Osteoblast (primary cell): ENCODE measurements at regions not wholly inside any gene's neighbourhood (a gene's known extent, or its start where the extent isn't known, plus 50 kb on each side); places are given as distances from the start of the nearest gene placed in this dataset.

ENCODE experiments used
- DNase-seq: peaks from one replicate; pipeline ENCODE4 v3.0.0; 2011; ENCODE audit warnings: low spot score, mixed read lengths; ENCODE audit not compliant: insufficient read length; ENCODE audit errors: missing footprints
- H2AFZ ChIP-seq: 2 replicates; pipeline ENCODE4 v1.6.0; 2011; ENCODE audit warnings: mild to moderate bottlenecking, low read length
- H3K27ac ChIP-seq: 2 replicates; pipeline ENCODE4 v1.5.1; 2011; ENCODE audit warnings: mild to moderate bottlenecking, low read depth, low read length, moderate library complexity
- H3K27me3 ChIP-seq: 2 replicates; pipeline ENCODE4 v1.6.0; 2012; ENCODE audit warnings: mild to moderate bottlenecking, control low read depth, inconsistent platforms, low read length, moderate library complexity; ENCODE audit not compliant: insufficient read depth
- H3K36me3 ChIP-seq: 2 replicates; pipeline ENCODE4 v1.5.1; 2011; ENCODE audit warnings: mild to moderate bottlenecking, low read length, control low read depth, moderate library complexity; ENCODE audit not compliant: insufficient read depth
- H3K4me1 ChIP-seq: 2 replicates; pipeline ENCODE4 v1.5.1; 2011; ENCODE audit warnings: mild to moderate bottlenecking, low read length, control low read depth, moderate library complexity; ENCODE audit not compliant: insufficient read depth
- H3K4me2 ChIP-seq: 2 replicates; pipeline ENCODE4 v1.6.0; 2011; ENCODE audit warnings: mild to moderate bottlenecking, low read length; ENCODE audit not compliant: insufficient read depth
- H3K4me3 ChIP-seq: fragments of 200-600 bp; sonication (generic); 3 replicates; pipeline ENCODE4 v1.5.1; 2012; ENCODE audit warnings: mild to moderate bottlenecking, low read length, inconsistent platforms; ENCODE audit not compliant: insufficient read depth
- H3K79me2 ChIP-seq: 2 replicates; pipeline ENCODE4 v1.6.0; 2012; ENCODE audit warnings: mild to moderate bottlenecking, low read length, control low read depth, inconsistent platforms; ENCODE audit not compliant: insufficient read depth
- H3K9me3 ChIP-seq: 2 replicates; pipeline ENCODE4 v1.5.1; 2011; ENCODE audit warnings: low read depth, low read length, control low read depth
- H4K20me1 ChIP-seq: 2 replicates; pipeline ENCODE4 v1.6.0; 2012; ENCODE audit warnings: mild to moderate bottlenecking, low read length, control low read depth; ENCODE audit not compliant: insufficient read depth
- CTCF ChIP-seq: IDR thresholded peaks from 2 replicates; pipeline ENCODE4 v1.5.1; 2011; ENCODE audit warnings: mild to moderate bottlenecking, low read depth, low read length, moderate library complexity; ENCODE audit errors: extremely low read depth

DNA sequence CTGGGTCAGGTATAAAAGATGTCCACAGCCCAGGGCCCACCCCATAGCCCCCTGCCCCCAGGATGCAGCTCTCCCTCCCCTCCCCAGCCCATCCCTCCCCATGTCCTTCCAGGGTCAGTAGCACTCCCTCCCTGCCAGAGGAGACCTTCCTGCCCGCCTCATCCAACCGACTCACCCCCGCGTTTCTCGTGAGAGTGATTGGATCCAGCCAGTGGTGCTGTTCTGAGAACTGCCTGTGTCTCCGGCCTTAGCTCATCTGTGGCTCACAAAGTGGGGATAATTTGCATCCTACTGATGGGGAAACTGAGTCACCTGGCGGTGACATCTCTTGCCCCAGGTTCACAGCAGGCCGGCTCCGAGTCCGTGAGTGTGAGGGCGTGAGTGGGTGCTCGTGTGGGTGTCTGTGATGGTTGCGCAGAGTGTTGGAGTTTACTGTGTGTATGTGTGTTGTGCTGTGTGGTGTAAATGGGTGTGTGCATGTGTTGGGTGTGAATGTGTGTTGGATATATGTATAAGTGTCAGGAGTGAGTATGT lies 90.7 kb upstream of the GSE1 start:
- DNase-seq = no peak
- no peak overlapping the region for H3K4me2 ChIP-seq
- peaks cover 2% of the 10 kb centered on the region for H3K79me2 ChIP-seq
- H3K36me3 ChIP-seq = no peaks in the 10 kb centered on the region
- H3K9me3 ChIP-seq = no peaks in the 10 kb centered on the region
- TF ChIP-seq CTCF = no peak
- H3K4me3 ChIP-seq = no peak overlapping the region
- H4K20me1 ChIP-seq = peaks cover 6% of the 10 kb centered on the region
- no peak overlapping the region for H3K27ac ChIP-seq
- no peaks in the 10 kb centered on the region for H3K27me3 ChIP-seq
- H2AFZ ChIP-seq = no peak overlapping the region
- peaks cover 34% of the 10 kb centered on the region for H3K4me1 ChIP-seq

- Histone ChIP-seq H3K4me3 (no peak overlapping the region), H3K4me1 (peaks cover 34% of the 10 kb centered on the region), H3K36me3 (no peaks in the 10 kb centered on the region), H2AFZ (peak overlapping the region; percentile 36), H3K27me3 (no peaks in the 10 kb centered on the region), H3K27ac (peak overlapping the region; percentile 34), H4K20me1 (peaks cover 7% of the 10 kb centered on the region), H3K4me2 (peak overlapping the region; percentile 34), H3K9me3 (no peaks in the 10 kb centered on the region), H3K79me2 (peaks cover 2% of the 10 kb centered on the region)
- peak; percentile 97 for DNase-seq
- TF ChIP-seq CTCF = no peak
Observed at GRCh38 chr16:85522842-85523601, 90.1 kb upstream of the GSE1 start.

GRCh38 chr16:85523602-85524364 lies 89.3 kb upstream of the GSE1 start:
- Histone ChIP-seq H2AFZ (peak overlapping the region; percentile 36), H3K79me2 (peaks cover 2% of the 10 kb centered on the region), H3K9me3 (no peaks in the 10 kb centered on the region), H3K4me1 (peaks cover 34% of the 10 kb centered on the region), H3K27ac (peak overlapping the region; percentile 34), H4K20me1 (peaks cover 7% of the 10 kb centered on the region), H3K27me3 (no peaks in the 10 kb centered on the region), H3K4me2 (peak overlapping the region; percentile 34), H3K4me3 (no peak overlapping the region), H3K36me3 (no peaks in the 10 kb centered on the region)
- no peak for TF ChIP-seq CTCF
- peak; percentile 95 for DNase-seq

DNA sequence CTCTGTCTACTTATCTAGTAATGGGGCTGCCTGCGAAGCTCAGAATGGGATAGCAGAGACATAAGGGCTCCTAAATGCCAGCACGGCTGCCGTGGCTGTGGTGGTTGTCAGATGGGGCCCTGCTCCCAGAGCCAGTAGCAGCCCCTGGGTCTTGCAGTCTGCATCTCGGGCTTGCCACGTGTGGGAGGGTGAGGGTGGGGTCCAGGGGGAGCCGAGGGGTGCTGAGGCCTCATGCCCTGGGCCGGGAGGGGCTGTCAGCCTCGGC lies 88.8 kb upstream of the GSE1 start:
- DNase-seq = no peak
- Histone ChIP-seq H2AFZ (no peak overlapping the region), H3K79me2 (peaks cover 2% of the 10 kb centered on the region), H3K4me3 (peak overlapping the region; percentile 44), H3K9me3 (no peaks in the 10 kb centered on the region), H4K20me1 (peaks cover 7% of the 10 kb centered on the region), H3K27ac (peak overlapping the region; percentile 54), H3K4me2 (peak overlapping the region; percentile 67), H3K36me3 (no peaks in the 10 kb centered on the region), H3K4me1 (peaks cover 34% of the 10 kb centered on the region), H3K27me3 (no peaks in the 10 kb centered on the region)
- no peak for TF ChIP-seq CTCF
